HTR-8/SVneo (cell line): ENCODE measurements at regions not wholly inside any gene's neighbourhood (a gene's known extent, or its start where the extent isn't known, plus 50 kb on each side); places are given as distances from the start of the nearest gene placed in this dataset.

Experiments used
- DNase-seq: peaks from one replicate; pipeline ENCODE4 v3.0.0; 2011; ENCODE audit warnings: low spot score, mixed read lengths; ENCODE audit not compliant: insufficient read length
- FAIRE-seq: peaks from 2 replicates; lab custom pipeline; 2011; peaks lifted over from hg19 to GRCh38; lab: Jason Lieb, UNC

GRCh38 chr11:71060391-71060791, 192.0 kb downstream of the SHANK2 start:
- DNase-seq (no peak), FAIRE-seq (no peak)

DNA sequence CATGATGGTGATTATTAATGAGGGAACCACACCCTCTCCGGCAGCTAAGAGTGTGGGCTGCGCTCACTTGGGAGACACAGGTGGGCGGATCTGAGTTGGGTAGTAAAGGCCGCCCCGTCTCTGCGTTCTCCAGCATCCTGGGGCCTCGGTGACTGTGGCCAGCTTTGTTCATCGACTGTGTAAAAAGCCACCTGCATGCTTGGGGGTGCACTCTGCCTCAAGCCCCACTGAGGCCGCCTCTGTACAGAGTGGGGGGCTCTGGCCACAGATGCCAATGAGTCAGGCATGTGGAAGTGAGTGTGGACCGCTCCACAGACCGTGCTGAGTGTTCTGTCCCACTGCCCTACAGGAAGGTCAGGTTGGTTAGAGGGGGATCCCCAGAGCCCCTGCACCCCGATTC, 192.7 kb downstream of the SHANK2 start:
- DNase-seq = no peak
- no peak for FAIRE-seq

- FAIRE-seq = no peak
- DNase-seq = no peak
These were observed 196.5 kb downstream of the SHANK2 start for GRCh38 chr11:71055925-71056324.
